ENCODE measurements at regions not wholly inside any gene's neighbourhood (a gene's known extent, or its start where the extent isn't known, plus 50 kb on each side); places are given as distances from the start of the nearest gene placed in this dataset.

GRCh38 chr2:65622951-65623535 is 190.6 kb upstream of the SPRED2 start:
- TF ChIP-seq CTCF (IDR thresholded peaks at IDR 0.05 in 4 of 5, conservative IDR thresholded peaks at IDR 0.05 in 1 of 5) (no peak), POLR2A (IDR thresholded peaks at IDR 0.05) (no peak)
